ENCODE measurements at regions not wholly inside any gene's neighbourhood (a gene's known extent, or its start where the extent isn't known, plus 50 kb on each side); places are given as distances from the start of the nearest gene placed in this dataset.

DNA sequence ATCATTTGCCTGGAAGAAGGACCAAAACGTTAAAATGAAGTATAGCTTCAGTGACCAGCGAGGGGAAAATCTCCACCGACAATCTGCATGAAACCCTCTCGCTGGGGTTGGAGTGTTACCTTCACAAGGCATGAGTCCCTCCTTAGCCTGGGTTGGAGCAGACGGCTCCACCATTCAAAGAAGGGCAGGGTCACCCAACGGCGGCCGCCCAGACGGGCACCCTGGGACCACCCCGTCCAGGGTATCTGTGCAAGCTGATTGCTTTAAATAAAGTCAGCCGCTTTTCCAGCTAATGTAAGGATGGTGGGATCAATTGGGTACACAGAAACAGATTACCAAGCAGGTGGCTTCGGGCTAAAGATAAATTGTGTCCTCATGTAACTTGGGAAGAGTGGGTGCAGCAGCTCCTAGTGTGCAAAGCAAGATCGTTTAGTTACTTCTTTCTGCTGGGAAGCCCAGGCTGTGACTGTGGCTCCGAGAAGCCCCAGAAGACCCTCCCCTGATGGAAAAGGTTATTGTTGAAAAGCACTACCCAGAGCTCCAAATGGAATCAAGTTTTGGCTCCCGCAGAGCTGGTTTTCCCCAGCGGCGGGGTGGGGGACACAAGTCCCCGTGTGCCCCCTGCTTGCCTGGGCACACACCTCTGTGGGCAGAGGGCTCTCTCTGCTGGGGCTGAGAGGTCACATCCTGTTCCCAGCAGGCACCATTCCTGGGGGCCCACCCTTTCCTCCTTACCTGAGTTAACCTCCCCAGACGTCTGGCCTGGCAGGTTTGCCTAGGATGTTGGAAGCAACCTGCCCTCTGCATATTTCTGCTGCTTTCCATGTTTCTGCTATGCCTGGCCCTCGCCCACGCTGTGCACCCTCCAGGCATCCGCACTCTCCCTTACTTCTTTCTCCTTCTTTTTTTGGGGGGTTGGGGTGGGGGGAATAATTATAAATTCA lies 318.6 kb upstream of the DIO3 start:
- H3K36me3 ChIP-seq: no peaks in the 10 kb centered on the region

DNA sequence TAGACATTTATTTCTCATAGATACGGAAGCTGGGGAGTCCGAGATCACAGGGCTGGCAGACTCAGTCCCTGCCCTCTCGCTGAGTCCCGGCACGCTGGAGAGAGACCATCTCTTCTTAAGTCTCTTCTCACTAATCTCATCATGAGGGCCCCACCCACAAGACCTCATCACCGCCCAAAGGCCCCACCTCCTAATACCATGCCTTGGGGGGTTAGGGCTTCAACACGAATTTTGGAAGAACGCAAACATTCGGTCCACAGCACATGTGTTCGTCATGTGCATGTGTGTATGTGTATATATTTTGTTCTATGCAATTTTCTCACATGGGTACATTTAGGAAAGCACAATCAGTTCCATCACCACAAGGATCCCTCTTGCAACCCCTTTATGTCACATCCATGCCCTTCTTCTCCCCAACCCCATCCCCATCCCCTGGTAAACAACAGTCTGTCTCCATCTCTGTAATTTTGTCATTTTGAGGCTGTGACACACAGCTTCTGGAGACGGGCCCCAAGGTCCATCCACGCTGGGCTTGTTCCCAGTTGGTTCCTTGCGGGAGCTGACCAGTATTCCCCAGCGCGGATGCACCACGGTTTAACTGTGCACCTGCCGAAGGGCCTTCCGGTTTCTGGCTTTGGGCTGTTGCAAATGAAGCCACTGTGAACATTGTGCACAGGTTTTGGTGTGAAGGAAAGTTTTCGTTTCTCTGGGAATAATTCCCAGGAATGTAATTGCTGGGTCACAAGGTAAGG lies 317.5 kb upstream of the DIO3 start:
- Histone ChIP-seq H3K27me3 (peaks cover 35% of the 10 kb centered on the region), H3K9me3 (no peaks in the 10 kb centered on the region), H3K4me3 (ENCODE audit: low read depth in 1 of 2, low read length in 1 of 2) (no peak overlapping the region), H3K4me1 (ENCODE audit: control insufficient read depth in 1 of 2, insufficient read depth in 1 of 2, low read depth in 1 of 2, low read length in 1 of 2) (no peaks in the 10 kb centered on the region), H3K36me3 (no peaks in the 10 kb centered on the region), H3K27ac (no peak overlapping the region)
- TF ChIP-seq, protein P1, sequence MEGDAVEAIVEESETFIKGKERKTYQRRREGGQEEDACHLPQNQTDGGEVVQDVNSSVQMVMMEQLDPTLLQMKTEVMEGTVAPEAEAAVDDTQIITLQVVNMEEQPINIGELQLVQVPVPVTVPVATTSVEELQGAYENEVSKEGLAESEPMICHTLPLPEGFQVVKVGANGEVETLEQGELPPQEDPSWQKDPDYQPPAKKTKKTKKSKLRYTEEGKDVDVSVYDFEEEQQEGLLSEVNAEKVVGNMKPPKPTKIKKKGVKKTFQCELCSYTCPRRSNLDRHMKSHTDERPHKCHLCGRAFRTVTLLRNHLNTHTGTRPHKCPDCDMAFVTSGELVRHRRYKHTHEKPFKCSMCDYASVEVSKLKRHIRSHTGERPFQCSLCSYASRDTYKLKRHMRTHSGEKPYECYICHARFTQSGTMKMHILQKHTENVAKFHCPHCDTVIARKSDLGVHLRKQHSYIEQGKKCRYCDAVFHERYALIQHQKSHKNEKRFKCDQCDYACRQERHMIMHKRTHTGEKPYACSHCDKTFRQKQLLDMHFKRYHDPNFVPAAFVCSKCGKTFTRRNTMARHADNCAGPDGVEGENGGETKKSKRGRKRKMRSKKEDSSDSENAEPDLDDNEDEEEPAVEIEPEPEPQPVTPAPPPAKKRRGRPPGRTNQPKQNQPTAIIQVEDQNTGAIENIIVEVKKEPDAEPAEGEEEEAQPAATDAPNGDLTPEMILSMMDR (IDR thresholded peaks at IDR 0.05): no peak

More for the DNA sequence above, 318.6 kb upstream of the DIO3 start:
- no peak overlapping the region for H3K27ac ChIP-seq
- H3K4me1 ChIP-seq (ENCODE audit: control insufficient read depth in 1 of 2, insufficient read depth in 1 of 2, low read depth in 1 of 2, low read length in 1 of 2): no peaks in the 10 kb centered on the region
- H3K27me3 ChIP-seq: peaks cover 35% of the 10 kb centered on the region
- H3K9me3 ChIP-seq: no peaks in the 10 kb centered on the region
- TF ChIP-seq, protein P1 (IDR thresholded peaks at IDR 0.05): no peak
- H3K4me3 ChIP-seq (ENCODE audit: low read depth in 1 of 2, low read length in 1 of 2): no peak overlapping the region

DNA sequence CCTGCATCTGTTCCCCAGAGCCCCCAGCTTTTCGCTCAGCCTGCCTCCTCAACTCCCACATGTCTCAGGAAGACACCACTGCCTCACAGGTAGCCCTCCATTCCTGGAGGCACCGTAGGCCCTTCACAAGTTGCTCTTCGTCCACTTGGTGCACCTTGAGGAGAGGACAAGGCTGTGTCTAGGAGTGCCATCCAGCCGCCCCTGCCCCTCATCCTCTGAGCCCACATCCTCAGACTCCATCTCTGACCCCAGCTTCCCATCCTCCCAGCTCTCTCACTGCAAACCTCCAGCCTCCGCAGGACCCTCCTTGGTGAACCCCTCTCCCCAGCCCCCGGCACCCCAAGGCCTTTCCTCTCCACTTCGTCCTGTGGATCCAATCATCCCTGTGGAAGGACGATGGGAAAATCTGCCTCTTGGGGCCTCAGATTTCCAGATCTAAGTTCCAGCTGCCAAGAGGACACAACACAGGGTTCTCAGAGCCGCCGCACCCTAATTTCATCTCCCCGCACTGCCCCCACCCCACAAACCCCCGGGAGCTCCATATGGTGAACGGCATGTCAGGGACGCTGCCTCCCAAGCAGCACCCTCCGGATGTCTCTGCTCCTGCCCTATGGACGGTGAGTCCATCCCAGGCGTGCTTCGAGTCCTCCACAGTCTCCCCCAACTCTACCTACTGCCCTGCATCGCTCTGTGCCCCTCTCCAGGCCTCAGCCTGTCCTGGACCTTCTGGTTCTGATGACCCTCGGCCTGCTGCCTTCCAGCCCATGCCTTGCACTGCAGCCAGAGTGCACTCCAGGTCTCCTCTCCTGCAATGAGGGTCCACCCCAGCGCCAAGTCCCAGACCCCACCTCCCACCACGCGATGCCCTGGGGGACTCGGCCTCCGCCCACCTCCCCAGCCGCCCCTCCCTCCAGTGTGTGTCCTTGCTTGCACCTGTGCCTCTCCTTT lies 314.1 kb upstream of the DIO3 start:
- TF ChIP-seq, protein P1 (IDR thresholded peaks at IDR 0.05): no peak
- Histone ChIP-seq H3K4me3 (ENCODE audit: low read depth in 1 of 2, low read length in 1 of 2) (no peak overlapping the region), H3K4me1 (ENCODE audit: control insufficient read depth in 1 of 2, insufficient read depth in 1 of 2, low read depth in 1 of 2, low read length in 1 of 2) (no peaks in the 10 kb centered on the region), H3K27me3 (peaks cover 29% of the 10 kb centered on the region), H3K9me3 (no peaks in the 10 kb centered on the region), H3K36me3 (no peaks in the 10 kb centered on the region), H3K27ac (no peak overlapping the region)

DNA sequence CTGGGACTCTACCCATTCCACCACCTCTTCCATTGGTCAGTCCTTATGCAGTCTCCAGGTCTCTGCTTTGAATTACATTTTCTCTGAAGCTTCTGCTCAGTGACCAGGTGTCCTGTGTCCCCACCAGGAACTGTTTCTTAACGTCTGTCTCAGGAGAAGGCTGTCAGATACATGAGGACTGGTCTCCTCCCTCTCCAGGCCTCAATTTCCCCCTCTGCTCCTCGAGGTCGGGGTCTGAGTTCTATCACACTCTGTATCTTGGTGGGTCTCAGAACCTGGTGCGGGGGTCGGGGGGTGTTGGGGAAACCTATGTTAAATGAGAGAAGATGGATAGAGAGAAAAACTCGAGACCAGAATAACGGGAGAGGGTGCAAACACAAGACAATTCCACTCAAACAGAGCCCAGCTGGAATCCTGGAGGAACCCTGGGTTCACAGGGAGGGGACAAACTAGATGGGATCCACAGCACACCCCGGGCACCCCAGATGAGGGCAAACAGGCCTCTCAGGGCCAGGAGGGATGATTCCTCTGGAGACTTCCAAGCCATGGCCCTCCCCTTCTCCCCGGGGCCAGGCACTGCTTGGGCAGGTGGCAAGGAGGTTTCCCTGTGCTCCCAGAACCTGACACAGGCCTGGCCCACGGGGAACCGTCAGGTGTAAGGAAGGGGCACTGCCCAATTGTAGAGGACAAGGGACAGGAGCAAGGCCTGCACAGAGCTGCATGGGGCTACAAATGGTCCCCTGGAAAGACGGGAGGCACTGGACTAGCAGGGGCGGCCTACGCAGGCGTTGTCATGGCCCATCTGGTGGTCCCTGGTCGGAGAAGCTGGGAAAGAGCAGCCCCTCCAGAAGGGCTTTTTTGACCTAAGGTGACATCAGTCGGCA lies 313.2 kb upstream of the DIO3 start:
- Histone ChIP-seq H3K27ac (no peak overlapping the region), H3K9me3 (no peaks in the 10 kb centered on the region), H3K27me3 (peaks cover 29% of the 10 kb centered on the region), H3K36me3 (no peaks in the 10 kb centered on the region), H3K4me1 (ENCODE audit: control insufficient read depth in 1 of 2, insufficient read depth in 1 of 2, low read depth in 1 of 2, low read length in 1 of 2) (no peaks in the 10 kb centered on the region), H3K4me3 (ENCODE audit: low read depth in 1 of 2, low read length in 1 of 2) (no peak overlapping the region)
- TF ChIP-seq, protein P1 (IDR thresholded peaks at IDR 0.05): no peak
